NCI-H2171 treated with DMSO at 0.1 percent for 48 hours (cell line): ENCODE measurements at regions not wholly inside any gene's neighbourhood (a gene's known extent, or its start where the extent isn't known, plus 50 kb on each side); places are given as distances from the start of the nearest gene placed in this dataset.
"Not testable (repeated sequence)": the region's sequence is repeated elsewhere in the genome, so short reads cannot be mapped to it uniquely, and the experiment has no call there.

Source experiments
- DNase-seq: peaks from one replicate; lab custom pipeline; 2025; lab: John Stamatoyannopoulos, UW

DNA sequence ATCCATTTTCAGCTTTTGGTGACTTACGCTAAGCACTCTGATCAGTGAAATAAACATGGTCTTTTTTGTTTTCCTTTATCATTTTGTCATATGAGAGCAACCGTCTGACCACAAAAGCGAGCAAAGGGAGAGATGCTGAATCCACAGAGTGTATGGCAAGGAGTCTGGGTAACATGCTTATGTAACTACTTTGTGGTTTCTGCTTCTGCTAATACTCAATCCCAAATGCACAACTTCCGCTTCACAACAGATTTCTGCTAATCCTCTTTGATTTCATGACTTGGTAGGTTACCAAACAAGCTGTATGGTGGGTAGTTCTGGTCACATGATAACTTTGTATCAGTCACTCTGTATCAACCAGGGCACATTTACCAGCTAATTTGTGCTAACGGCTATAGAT is 908.4 kb upstream of the CRIM1 start:
- DNase-seq, result no peak

DNA sequence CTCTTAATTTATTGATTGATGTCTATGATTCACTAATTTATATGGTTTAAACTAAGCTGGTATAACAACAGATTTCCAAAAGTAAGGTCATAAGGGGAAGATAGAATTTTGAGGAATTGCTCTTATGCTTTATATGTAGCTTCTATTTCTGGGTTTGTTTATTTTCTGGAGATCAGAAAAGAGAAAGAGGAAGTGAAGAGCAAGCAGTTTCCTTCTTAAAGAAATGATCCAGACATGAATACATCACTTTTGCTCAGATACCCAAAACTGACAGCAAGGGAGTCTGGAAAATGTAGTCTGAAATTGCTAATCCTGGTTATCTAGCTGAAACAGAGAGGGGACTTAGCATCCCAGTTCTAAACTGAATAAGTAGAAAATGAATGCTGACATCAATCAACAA is 912.5 kb upstream of the CRIM1 start:
- no peak for DNase-seq

DNA sequence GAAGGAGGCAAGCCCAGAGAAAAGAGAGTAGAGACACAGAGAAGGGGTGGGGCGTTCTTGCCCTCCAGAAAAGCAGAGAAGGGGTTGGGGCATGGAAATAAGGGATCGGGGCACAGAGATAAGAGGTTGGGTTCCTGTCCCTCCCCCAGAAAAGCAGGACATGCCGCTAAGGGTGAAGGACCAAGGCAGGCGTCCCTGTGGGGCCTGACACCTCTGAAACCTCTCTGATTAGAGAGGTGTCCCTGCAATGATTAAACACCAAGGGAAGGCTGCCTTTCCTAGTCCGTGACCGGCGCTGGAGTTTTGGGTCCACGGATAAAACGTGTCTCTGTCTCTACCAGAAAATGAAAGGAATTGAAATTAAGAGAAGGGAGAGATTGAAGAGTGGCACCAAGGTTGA is 914.0 kb upstream of the CRIM1 start:
- not testable (repeated sequence) for DNase-seq

DNA sequence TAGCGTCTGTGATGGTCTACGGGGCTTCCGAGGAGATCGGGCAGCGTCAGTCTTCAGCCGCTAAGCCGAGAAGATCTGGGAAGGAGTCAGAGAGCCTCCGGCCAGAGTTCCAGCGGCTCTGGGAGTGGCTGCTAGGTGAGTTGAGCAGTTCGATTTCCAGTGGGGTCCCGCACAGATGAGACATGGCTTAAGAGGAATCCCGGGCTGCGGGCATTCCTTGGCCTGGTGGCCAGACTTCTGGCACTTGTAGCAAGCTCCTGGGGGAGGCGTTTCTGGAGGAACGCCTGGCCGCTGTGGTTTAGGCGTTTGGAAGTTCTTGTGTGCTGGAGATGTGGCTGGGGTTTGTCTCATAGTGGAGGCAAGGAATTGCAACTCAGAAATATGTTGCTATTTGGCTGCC is 915.3 kb upstream of the CRIM1 start:
- not testable (repeated sequence) for DNase-seq

DNA sequence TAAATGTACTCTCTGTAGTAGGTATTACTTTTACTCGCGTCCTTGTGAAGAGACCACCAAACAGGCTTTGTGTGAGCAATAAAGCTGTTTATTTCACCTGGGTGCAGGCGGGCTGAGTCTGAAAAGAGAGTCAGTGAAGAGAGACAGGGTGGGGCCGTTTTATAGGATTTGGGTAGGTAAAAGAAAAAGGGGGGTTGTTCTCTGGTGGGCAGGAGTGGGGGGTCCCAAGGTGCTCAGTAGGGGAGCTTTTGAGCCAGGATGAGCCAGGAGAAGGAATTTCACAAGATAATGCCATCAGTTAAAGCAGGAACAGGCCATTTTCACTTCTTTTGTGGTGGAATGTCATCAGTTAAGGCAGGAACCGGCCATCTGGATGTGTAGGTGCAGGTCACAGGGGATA is 918.7 kb upstream of the CRIM1 start:
- DNase-seq, result not testable (repeated sequence)

DNA sequence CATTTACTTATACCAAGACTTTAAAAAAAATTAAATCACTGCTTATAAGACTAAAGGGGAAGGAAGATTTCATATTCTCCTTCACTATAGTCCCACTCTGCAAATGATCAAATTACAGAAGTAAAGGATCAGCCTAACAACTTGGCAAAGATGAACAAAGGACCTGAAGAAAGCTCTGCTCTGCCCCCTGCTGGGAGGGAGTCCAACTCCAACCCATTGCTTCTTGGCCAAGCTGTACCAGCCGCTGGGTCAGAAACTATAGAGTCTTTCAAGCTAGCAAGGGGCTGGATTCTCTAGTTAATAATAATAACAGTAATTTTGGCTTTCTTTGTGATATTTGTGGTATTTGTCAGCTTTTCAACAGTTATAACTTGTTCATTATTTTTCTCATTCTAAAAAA is 927.0 kb upstream of the CRIM1 start:
- peak; percentile 9 for DNase-seq

DNA sequence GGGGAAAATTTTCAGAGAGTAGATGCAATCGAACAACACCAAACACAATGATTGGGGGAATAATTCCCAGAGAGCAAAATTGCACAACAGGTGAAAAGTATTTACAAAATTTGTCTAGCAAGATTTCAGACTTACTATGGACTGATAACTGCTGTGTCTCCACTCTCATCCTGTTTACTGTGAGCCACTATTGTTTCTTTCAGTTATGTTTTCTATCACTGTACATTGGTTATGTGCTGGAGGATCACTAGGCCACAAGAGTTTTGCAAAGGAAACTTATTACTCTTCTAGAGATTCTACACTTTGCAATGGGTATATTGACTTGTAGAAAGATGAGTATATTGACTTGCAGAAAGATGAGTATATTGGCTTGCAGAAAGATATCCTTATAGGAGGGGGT is 934.1 kb upstream of the CRIM1 start:
- DNase-seq, result no peak

DNA sequence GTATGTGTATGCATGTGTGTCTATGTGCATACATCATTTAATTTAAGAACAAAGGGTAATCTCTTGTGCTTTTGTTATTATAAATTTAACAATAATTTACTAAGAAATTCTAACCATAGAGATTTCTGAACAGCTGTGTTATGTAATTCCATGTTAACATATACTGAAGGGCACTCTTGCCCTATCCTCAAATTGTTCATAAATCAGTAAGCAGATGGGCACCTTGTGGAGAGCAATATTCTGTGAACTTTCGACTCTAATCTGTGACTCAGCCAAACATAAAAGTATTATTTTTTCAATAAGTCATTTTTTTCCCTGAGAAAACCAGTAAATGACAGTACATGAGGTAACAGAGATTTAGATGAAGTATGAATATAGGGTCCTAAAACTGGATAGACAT is 938.3 kb upstream of the CRIM1 start:
- no peak for DNase-seq

DNA sequence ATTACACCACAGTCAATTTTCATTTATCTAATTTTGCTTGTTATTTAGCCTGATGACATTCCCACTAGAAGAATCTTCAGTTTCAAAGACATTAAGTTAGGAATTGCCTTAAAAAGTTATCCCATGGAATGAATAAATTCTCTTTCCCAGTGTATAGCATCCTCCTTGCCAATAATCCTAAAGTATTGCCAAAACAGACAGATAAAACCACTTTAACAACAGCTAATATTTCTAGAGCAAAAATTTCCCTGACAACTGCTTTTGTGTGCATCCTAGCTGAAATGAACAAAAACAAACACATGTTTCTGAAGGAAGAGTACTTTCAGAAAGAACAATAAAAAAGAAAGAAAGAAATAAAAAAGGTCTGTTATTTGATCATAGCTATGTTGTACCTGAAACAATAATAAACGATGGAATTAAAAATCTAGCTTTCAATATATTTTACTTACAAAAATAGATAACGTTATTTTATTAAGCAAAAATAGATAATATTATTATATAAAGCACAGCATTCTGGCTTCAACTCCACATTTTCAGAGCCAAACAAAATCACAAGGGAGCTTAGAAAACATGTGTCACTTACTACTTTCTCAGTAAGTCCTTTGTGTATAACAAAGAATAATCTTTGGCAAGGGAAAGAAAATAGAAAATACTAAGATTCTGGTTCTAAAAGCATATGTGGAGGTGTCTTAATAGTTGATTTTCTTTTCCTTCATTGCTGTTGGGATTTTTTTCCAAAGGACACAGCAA is 939.0 kb upstream of the CRIM1 start:
- DNase-seq, result no peak

DNA sequence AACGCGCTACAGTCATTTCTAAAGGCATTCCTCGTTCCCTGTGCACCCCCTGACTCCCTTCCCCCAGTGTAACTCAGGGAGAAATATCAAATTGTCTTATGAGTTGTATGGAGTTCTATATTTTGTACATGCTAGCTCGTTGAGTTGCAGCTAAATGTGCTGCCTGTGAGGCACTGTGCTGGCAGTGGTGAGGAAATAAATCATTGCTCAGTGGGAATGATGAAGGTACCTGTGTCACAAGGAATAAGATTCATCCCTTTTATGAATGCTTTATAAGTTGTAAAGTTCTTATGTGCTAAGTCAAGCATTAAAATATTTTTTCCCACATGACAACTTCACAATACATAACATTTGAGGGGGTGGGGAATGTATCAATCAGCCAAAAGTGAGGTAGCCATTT is 939.6 kb upstream of the CRIM1 start:
- DNase-seq, result no peak

DNA sequence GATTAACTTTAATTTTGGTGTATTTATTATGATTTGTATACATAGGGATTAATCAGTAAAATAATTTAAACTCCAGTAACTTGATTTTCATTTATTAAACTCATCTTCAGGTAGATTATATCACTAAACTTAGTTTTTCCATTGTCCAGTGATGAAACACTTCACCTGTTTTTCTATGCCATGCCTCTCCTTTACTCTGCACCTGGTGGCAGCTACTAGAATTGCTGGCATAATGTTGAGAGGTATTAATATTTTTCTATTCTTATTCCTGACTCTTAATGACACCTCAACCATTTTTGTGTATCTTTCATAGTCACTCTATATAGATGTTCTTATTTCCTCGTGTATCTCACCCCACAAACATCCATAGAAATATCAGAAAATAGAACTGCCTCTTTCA is 940.3 kb upstream of the CRIM1 start:
- no peak for DNase-seq

DNA sequence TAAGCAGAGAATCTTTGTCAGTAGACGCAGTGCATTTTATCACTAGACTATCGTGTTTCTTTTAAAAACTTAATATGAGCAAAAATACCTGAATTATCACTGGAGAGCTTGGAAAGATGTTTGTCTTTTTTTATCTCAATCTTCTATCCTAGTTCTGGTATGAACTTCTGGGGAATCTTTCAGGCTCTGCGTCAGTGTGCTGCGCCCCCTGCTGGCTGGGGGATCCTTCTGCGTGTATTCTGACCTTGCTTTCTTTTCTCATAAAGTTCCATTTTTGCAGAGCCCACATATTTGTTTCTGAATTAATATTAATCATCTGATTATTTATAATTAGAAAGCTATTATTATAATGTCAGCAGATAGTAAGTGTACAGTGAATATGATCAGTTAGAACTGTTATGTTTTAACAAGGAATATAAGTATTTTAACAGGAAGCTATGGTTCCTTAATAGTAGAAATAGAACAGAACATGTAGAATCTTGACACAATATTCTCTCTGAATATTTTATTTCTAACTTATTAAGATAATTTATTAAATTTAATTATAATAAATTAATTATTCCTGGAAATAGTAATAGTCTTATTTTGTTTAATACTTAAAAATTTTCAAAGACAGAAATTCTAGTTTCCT is 945.0 kb upstream of the CRIM1 start:
- peak; percentile 48 for DNase-seq

DNA sequence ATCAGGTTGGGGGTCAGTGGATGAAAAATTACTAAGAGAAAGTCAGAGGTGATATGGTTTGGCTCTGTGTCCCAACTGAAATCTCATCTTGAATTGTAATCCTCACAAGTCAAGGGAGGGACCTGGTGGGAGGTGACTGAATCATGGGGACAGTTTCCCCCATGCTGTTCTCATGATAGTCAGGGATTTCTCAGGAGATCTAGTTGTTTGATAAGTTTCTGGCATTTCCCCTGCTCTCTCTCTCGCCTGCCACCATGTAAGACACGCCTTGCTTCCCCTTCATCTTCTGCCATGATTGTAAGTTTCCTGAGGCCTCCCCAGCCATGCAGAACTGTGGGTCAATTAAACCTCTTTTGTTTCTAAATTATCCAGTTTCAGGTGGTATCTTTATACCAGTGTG is 945.8 kb upstream of the CRIM1 start:
- no peak for DNase-seq

DNA sequence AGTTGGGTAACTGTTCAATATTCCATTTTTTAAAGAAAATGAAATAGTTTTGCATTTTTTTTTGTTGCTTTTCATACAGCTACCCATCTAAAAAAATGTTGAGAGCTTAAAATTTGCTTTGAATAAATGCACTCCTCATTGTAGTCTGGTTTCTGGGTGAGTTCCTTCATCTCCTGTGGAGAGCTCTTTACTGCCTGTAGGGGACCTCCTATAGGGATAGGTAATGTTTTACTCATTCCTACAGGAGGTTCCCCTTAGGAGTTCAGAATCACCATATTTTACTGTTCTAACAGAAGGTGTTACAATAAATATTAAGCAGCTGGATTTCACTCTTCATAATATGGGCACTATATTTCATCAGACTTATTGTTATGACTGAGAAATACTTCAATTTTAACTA is 947.3 kb upstream of the CRIM1 start:
- DNase-seq, result no peak

DNA sequence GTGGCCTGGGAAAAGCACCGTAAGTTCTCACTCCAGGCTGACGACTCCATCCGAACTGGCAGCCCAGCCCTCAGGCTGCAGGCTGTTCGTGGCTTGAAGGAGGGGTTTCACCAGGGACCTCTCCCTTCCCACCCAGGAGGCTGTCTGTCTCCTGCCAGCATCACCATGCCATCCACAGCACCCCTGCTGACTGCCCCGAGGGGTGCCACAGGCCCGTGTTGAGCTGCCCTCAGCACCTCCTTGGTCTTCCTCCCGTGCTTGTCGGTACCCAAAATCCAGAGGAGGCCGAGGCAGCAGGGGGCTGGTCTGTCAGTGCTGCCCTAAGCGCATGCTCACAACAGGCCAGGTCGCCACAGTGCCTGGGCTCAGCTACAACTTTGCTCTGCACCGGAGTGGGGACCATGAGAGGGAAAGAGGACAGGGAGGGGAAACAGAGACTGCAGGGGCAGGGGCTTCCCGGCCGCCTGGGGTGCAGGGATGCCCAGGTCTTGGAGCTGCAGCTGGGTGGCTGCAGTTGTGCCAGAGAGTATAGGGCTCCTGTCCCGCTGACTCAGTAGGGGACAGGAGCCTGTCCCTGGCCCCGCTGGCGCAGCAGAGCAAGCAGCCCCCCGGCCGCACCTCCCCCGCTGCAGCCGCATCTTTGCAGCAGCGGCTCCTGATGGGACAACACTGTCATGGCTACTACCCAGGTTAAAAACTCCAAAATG is 963.7 kb upstream of the CRIM1 start:
- DNase-seq, result no peak

DNA sequence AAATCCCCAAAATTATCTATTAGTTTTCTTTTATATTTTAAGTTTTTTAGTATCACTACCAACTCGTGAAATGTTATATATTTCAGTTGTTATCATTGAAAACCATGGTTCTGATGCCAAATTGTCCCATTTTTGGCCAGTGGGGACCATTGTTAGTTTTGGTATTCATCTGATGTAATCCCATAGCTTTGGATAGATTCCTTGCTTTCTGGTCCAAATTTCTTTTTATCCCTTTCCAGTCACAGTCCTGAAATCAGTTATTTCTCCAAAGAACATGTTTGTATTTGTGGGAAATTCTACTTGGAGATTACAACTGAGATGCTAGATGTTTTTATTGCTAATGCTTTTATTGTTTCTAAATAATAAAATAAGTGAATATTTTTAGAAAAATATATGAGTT is 976.8 kb upstream of the CRIM1 start:
- DNase-seq, result no peak

DNA sequence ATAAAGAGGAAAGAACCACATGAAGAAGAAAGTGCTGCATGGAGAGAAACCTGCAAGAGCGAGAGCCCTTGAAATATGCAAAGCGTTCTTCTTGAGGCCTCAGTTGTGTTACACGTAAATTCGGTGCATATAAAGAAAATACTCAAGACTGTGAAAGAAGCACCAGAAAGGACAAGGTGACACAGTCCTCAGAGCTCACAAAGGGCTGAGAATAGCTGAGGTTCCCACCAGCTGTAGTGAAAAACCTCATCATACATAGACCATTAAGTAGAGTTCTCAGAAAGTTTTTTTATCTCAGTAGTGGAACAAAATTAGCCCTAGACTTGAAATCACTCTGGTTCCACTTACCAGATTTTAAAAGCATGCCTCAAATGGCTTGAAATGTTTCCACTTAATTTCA is 980.7 kb upstream of the CRIM1 start:
- DNase-seq, result no peak

DNA sequence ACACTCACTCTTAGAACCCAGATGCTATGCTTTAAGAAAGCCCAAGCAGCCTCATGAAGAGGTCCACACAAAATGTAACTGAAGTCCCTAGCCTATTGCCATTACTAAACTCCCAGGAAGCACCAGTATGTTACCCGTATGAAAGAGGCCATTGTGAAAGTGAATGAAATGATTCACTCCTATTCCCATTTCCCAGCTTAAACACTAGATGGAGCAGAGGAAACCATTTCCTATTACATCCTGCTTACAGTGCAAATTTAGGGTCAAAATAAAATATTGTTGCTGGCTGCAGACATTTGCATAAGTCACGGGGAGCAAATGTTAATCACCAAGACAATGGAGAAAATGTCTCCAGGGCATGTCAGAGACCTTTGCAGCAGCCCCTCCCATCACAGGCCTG is 989.7 kb upstream of the CRIM1 start:
- DNase-seq, result no peak

DNA sequence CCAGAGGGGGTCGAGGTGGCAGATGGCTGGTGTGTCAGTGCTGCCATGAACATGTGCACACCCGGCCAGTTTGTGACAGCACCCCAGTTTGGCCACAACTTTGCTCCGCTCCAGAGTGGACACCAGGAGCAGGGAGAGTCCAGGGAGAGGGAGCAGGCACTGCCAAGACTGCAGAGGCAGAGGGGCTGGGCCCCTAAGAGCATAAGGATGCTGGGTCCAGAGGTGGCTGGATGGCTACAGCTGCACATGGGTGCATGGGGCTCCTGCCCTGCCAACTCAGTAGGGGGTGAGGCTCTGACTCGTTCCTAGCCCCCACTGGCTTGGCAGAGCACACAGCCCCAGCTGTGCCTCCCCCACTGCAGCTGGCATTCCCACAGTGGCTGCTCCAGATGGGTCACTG is 999.2 kb upstream of the CRIM1 start:
- DNase-seq, result no peak

DNA sequence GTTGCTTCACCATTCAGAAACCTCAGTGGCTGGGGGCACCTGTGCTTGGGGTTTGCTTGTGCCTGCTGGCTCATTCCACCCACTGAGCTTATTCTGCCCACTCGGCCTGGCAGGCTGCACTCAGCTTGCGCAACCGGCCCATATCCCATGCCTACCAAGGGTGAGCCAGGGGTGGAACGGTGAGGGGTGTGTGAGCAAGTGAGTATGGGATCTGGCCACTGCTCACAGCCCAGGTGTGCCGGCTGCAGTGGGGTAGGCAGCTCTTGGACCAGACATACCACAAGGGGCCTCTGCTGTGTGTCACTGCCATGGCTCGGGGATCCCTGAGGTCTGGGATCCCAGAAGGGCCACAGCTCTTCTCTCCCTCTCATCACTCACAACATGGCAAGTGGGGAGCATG is 1000.5 kb upstream of the CRIM1 start:
- no peak for DNase-seq

DNA sequence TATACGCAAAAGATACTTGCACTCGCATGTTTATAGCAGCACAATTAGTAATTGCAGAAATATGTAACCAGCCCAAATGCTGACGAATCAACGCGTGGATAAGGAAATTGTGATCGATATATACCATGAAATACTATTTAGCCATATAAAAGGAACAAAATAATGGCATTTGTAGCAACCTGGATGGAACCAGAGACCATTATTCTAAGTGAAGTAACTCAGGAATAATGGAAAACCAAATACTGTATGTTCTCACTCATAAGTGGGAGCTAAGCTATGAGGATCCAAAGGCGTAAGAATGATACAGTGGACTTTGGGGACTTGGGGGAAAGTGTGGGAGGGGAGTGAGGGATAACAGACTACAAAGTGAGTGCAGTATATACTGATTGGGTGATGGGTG is 1008.0 kb upstream of the CRIM1 start:
- DNase-seq, result no peak

DNA sequence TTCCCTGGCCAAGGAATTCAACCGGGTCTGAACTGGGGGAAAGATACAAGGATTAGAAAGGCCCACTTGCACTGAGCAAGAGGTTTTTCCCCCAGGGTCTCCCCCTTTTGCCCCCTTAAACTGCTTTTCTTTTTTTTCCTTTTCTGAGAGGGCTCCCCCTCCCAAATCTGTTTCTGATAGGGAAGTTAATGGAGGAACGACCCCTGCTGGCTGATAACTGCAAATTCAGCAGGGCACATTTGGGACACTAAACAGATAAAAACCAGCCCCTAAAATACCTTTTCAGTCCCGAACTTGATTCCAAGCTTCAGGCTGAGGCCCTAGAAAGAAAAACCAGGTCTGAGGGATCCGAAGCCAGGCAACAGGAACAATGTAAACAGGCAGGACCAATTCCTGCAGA is 1012.4 kb upstream of the CRIM1 start:
- no peak for DNase-seq

DNA sequence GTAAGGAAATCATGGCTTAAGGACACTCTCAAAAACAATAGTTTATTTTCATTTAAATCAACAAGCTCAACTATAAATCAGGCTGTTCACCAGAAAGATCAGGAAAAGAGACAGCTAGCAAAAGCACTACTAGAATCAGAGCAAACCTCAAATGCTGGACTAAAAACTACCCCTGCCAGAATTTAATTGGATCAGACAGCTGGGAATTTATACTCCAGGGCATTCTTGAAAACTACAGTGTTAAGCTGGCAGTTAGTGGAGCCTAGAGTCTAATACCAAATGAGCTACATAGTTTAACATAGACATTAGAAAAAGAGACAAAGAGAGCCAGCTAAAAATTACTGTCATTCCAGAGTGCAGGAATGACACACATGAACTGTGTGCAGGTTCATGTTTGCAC is 1016.4 kb upstream of the CRIM1 start:
- DNase-seq, result no peak

DNA sequence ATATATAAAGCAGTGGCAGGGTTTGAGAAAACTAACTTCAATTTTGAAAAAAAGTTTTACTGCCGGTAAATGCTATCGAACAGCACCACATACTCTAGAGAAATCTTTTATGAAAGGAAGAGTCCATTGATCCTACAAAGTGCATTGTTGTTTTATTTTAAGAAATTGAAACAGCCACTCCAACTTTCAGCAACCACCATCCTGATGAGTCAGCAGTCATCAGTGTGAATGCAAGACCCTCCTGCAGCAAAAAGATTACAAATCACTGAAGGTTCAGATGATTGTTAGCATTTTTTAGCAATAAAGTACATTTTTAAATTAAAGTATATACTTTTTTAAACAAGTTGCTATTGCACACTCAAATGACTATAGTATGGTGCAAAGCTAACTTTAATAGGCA is 1017.7 kb upstream of the CRIM1 start:
- DNase-seq, result no peak
